ENCODE measurements at regions not wholly inside any gene's neighbourhood (a gene's known extent, or its start where the extent isn't known, plus 50 kb on each side); places are given as distances from the start of the nearest gene placed in this dataset.

DNA sequence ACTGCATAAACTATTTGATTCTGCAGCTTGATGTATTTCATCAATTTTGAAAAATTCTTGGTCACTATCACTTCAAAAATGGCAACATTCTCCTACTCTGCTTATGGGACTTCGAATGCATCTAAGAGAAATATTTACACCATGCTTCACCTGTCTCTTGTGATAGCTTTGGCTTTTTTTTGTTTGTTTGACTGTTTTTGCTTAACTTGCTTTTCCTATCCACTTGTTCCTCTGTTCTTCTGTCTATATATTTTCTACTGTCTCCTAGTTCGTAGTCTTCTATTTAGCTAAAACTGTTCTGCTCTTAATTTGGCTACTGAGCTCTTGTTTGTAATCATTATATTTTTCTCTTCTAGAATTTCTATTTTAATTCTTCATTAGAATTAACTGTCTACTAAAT, 94.4 kb downstream of the INHBA start:
- 100% methylated on average over 1 to 2 of the region's 2 CpGs for WGBS, 2 experiments
- Histone ChIP-seq H3K36me3 (ENCODE audit: control insufficient read depth, insufficient read depth, low read length) (no peaks in the 10 kb centered on the region), H3K9me3 (ENCODE audit: control insufficient read depth, low read length) (no peaks in the 10 kb centered on the region), H3K4me1 (ENCODE audit: control insufficient read depth, insufficient read depth, low read length) (no peaks in the 10 kb centered on the region), H3K4me3 (ENCODE audit: insufficient read depth, low read depth, low read length) (no peak overlapping the region), H3K27me3 (ENCODE audit: control insufficient read depth, insufficient read depth, low read length, poor library complexity, severe bottlenecking) (no peaks in the 10 kb centered on the region), H3K27ac (ENCODE audit: insufficient read depth, low read depth, low read length, poor library complexity, severe bottlenecking) (no peak overlapping the region)

DNA sequence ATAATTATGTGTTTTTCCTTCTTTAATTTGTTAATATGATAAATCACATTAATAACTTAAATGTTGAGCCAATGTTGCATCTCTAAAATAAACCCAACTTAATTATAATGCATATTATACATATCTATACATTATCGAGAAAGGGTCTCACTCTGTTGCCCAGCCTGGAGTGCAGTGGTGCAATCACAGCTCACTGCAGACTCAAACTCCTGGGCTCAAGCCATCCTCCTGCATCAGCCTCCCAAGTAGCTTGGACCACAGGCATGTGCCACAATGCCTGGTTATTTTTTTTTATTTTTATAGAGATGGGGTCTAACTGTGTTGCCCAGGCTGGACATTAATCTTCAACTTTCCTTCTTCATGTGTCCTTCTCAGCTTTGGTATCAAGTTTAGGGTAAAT, 98.9 kb downstream of the INHBA start:
- Histone ChIP-seq H3K4me3 (ENCODE audit: insufficient read depth, low read depth, low read length) (no peak overlapping the region), H3K9me3 (ENCODE audit: control insufficient read depth, low read length) (no peaks in the 10 kb centered on the region), H3K4me1 (ENCODE audit: control insufficient read depth, insufficient read depth, low read length) (no peaks in the 10 kb centered on the region), H3K36me3 (ENCODE audit: control insufficient read depth, insufficient read depth, low read length) (no peaks in the 10 kb centered on the region), H3K27me3 (ENCODE audit: control insufficient read depth, insufficient read depth, low read length, poor library complexity, severe bottlenecking) (no peaks in the 10 kb centered on the region), H3K27ac (ENCODE audit: insufficient read depth, low read depth, low read length, poor library complexity, severe bottlenecking) (no peak overlapping the region)
- 94 to 96% methylated on average over 1 of the region's 1 CpG for WGBS, 2 experiments

DNA sequence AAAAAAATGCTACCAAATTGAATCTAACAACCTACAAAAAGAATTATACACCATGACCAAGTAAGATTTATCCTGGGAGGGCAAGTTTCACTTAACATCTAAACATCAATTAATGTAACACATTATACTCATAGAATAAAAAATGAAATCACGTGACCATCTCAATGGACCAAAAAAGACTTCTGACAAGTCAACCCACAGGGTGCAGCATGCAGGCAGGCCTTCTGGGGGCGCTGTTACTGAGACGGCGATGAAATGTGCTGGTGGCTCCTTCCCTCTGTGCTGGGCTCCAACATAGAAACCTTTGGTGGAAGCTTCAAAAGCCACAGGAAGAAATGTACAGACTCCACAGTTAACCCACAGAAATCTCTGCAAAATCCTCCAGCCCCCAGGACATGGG, 103.1 kb downstream of the INHBA start:
- no peaks in the 10 kb centered on the region for H3K27me3 ChIP-seq (ENCODE audit: control insufficient read depth, insufficient read depth, low read length, poor library complexity, severe bottlenecking)
- no peaks in the 10 kb centered on the region for H3K36me3 ChIP-seq (ENCODE audit: control insufficient read depth, insufficient read depth, low read length)
- H3K27ac ChIP-seq (ENCODE audit: insufficient read depth, low read depth, low read length, poor library complexity, severe bottlenecking), result no peak overlapping the region
- no peaks in the 10 kb centered on the region for H3K9me3 ChIP-seq (ENCODE audit: control insufficient read depth, low read length)
- H3K4me1 ChIP-seq (ENCODE audit: control insufficient read depth, insufficient read depth, low read length), result no peaks in the 10 kb centered on the region
- no peak overlapping the region for H3K4me3 ChIP-seq (ENCODE audit: insufficient read depth, low read depth, low read length)
- 67 to 74% methylated on average over 4 of the region's 4 CpGs for WGBS, 2 experiments

DNA sequence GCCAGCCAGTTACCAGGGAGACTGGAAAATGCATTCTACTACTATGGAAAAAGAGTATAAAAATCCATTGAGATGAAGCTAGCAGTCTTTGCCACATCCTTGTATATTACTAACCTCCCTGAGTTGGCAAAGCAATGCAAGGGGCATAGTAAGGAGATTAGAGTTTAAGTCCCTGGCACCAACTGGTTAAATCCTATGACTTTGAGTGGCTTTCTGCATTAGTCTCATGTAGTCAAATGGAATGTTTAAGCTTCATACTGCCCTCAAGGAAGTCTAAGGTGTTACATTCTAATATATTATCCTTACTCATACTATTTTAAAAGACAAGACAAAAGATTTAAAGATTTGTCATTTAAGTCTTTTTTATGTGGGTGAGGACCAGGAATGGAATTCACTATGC, 110.1 kb downstream of the INHBA start:
- no peaks in the 10 kb centered on the region for H3K9me3 ChIP-seq (ENCODE audit: control insufficient read depth, low read length)
- H3K4me1 ChIP-seq (ENCODE audit: control insufficient read depth, insufficient read depth, low read length), result no peaks in the 10 kb centered on the region
- no peak overlapping the region for H3K27ac ChIP-seq (ENCODE audit: insufficient read depth, low read depth, low read length, poor library complexity, severe bottlenecking)
- H3K4me3 ChIP-seq (ENCODE audit: insufficient read depth, low read depth, low read length), result no peak overlapping the region
- no peaks in the 10 kb centered on the region for H3K36me3 ChIP-seq (ENCODE audit: control insufficient read depth, insufficient read depth, low read length)
- H3K27me3 ChIP-seq (ENCODE audit: control insufficient read depth, insufficient read depth, low read length, poor library complexity, severe bottlenecking), result no peaks in the 10 kb centered on the region

DNA sequence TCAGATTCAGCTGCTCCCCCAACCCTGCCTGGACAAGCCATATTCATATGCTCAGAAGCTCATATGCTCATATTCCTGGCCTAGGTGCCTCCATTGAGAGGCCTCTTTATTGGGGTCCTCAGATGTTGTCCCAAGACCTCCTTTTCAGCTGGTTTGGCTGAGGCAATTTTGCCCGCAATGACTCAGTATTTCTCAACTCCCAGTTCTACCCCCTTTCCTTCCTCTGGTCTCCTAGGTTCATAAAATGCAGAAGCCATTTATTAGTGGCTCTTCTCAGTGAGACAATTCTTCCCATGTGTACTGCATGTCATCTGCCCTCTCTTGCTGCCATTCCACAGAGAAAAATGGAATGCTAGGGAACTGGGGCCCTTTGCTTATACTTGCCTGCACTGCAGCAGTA, 110.7 kb downstream of the INHBA start:
- H3K36me3 ChIP-seq (ENCODE audit: control insufficient read depth, insufficient read depth, low read length), result no peaks in the 10 kb centered on the region
- WGBS, 2 experiments, result 92 to 100% methylated on average over 1 of the region's 1 CpG
- H3K27me3 ChIP-seq (ENCODE audit: control insufficient read depth, insufficient read depth, low read length, poor library complexity, severe bottlenecking), result no peaks in the 10 kb centered on the region
- no peaks in the 10 kb centered on the region for H3K4me1 ChIP-seq (ENCODE audit: control insufficient read depth, insufficient read depth, low read length)
- no peak overlapping the region for H3K27ac ChIP-seq (ENCODE audit: insufficient read depth, low read depth, low read length, poor library complexity, severe bottlenecking)
- H3K9me3 ChIP-seq (ENCODE audit: control insufficient read depth, low read length), result no peaks in the 10 kb centered on the region
- no peak overlapping the region for H3K4me3 ChIP-seq (ENCODE audit: insufficient read depth, low read depth, low read length)

DNA sequence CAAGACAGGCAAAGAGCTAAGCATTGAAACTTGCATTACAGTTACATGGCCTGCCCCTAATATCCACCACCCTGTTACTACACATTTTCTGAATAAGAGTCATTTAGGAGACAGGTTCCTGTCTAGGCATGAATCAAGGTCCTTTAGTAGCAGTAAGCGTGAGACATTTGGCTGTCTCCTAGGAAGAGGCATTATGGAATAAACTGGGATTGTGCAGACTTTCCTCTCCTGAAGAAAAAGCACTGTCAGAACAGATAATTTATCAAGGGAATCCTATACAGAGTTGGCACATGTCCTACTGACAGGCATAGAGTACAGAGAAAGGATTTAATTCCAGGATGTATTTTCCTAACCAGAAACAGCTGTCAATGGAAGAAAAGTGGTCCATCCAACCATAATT, 111.9 kb downstream of the INHBA start:
- no peaks in the 10 kb centered on the region for H3K27me3 ChIP-seq (ENCODE audit: control insufficient read depth, insufficient read depth, low read length, poor library complexity, severe bottlenecking)
- H3K4me3 ChIP-seq (ENCODE audit: insufficient read depth, low read depth, low read length), result no peak overlapping the region
- 93 to 100% methylated on average over 1 of the region's 1 CpG for WGBS, 2 experiments
- no peak overlapping the region for H3K27ac ChIP-seq (ENCODE audit: insufficient read depth, low read depth, low read length, poor library complexity, severe bottlenecking)
- no peaks in the 10 kb centered on the region for H3K9me3 ChIP-seq (ENCODE audit: control insufficient read depth, low read length)
- no peaks in the 10 kb centered on the region for H3K4me1 ChIP-seq (ENCODE audit: control insufficient read depth, insufficient read depth, low read length)
- H3K36me3 ChIP-seq (ENCODE audit: control insufficient read depth, insufficient read depth, low read length), result no peaks in the 10 kb centered on the region

DNA sequence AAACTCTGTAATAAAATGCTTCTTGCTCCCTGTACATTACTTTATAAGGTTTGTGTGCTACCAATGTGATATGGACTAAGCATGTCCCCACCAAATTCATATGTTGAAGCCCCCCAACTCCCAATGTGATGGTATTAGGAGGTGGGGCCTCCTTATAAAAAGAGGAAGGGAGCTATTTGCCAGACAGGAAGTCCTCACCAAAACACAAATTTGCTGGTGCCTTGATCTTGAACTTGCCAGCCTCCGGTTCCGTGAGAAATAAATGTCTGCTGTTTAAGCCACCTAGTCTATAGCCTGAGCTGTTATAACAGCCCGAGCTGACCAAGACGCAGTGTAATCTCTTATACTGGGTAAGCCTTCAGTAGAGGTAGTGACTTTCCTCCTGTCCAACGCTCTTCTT, 114.5 kb downstream of the INHBA start:
- Histone ChIP-seq H3K27ac (ENCODE audit: insufficient read depth, low read depth, low read length, poor library complexity, severe bottlenecking) (no peak overlapping the region), H3K27me3 (ENCODE audit: control insufficient read depth, insufficient read depth, low read length, poor library complexity, severe bottlenecking) (no peaks in the 10 kb centered on the region), H3K36me3 (ENCODE audit: control insufficient read depth, insufficient read depth, low read length) (no peaks in the 10 kb centered on the region), H3K9me3 (ENCODE audit: control insufficient read depth, low read length) (no peaks in the 10 kb centered on the region), H3K4me1 (ENCODE audit: control insufficient read depth, insufficient read depth, low read length) (no peaks in the 10 kb centered on the region), H3K4me3 (ENCODE audit: insufficient read depth, low read depth, low read length) (no peak overlapping the region)
- WGBS, 2 experiments, result 97% methylated on average over 4 to 5 of the region's 5 CpGs

DNA sequence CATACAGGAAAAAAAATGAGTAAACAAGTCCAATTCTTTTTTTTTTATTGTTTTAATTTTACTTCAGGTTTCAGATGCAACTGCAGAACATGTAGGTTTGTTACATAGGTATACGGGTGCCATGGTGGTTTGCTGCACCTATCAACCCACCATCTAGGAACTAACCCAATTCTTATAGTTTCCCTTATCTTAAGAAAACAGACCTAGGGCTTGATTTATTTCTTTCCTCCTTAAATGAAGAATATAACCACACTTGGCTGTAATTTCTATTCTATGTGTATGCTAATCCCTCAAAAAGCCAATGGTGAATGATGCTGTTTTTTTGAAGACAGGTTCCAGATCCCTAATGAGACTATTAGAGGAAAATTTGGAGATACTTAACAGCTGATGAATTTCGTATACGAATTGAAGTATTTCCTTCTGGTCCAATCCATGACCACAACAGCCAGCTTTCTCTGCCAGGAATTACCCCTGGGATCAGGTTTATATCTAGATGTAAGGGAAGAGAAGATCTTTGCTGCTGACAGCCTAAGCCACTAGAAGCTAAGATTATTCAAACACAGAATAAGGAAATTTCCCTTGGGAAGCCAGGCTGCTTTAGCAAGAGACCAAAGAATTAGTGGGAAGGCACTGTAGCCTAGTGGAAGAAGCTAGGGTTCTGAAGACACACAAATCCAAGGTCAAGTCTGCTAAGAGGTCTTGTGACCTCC, 115.8 kb downstream of the INHBA start:
- Histone ChIP-seq H3K27ac (ENCODE audit: insufficient read depth, low read depth, low read length, poor library complexity, severe bottlenecking) (no peak overlapping the region), H3K27me3 (ENCODE audit: control insufficient read depth, insufficient read depth, low read length, poor library complexity, severe bottlenecking) (no peaks in the 10 kb centered on the region), H3K4me1 (ENCODE audit: control insufficient read depth, insufficient read depth, low read length) (no peaks in the 10 kb centered on the region), H3K9me3 (ENCODE audit: control insufficient read depth, low read length) (no peaks in the 10 kb centered on the region), H3K4me3 (ENCODE audit: insufficient read depth, low read depth, low read length) (no peak overlapping the region), H3K36me3 (ENCODE audit: control insufficient read depth, insufficient read depth, low read length) (no peaks in the 10 kb centered on the region)
- WGBS, 2 experiments, result 99 to 100% methylated on average over 1 to 3 of the region's 3 CpGs

DNA sequence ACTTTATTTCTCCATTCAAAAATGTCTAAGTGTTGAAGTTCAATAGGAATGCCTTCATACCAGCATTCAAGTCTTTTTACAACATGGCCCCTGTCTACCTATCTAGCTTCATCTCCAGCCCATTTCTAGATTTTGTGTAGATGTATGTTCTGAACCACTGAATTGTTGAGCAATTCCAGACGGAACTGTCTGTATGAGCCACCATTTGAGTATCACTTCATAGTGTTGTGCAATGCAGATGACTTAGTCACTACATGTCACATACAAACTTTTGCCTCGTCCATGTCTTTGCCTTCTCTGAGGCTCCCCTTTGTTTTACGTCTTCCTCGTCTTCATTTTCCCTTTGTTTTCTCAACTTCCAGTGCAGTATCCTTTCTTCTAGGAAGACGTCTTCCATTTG, 118.1 kb downstream of the INHBA start:
- Histone ChIP-seq H3K9me3 (ENCODE audit: control insufficient read depth, low read length) (no peaks in the 10 kb centered on the region), H3K27me3 (ENCODE audit: control insufficient read depth, insufficient read depth, low read length, poor library complexity, severe bottlenecking) (no peaks in the 10 kb centered on the region), H3K4me3 (ENCODE audit: insufficient read depth, low read depth, low read length) (no peak overlapping the region), H3K36me3 (ENCODE audit: control insufficient read depth, insufficient read depth, low read length) (no peaks in the 10 kb centered on the region), H3K4me1 (ENCODE audit: control insufficient read depth, insufficient read depth, low read length) (no peaks in the 10 kb centered on the region), H3K27ac (ENCODE audit: insufficient read depth, low read depth, low read length, poor library complexity, severe bottlenecking) (no peak overlapping the region)
- WGBS, 2 experiments, result 90% methylated on average over 5 of the region's 5 CpGs

DNA sequence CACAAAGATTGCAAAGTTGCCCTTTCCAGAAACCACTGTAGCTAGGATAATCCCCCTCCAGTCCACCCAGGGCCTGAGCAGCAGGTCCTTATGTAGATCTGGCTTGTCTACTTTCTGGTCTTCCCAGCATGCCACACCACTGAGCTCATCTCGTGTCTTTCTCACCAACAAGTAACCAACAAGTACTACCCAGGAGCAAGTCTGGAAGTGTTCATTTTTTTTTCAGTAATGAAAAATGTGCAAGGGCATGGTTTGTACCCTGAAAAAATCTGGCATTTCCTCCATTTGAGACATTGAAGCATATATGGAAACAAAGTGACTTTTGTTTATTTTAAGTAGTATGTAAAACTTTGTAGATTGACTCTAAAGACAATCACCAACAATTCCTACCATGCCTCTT, 120.8 kb downstream of the INHBA start:
- H3K27ac ChIP-seq (ENCODE audit: insufficient read depth, low read depth, low read length, poor library complexity, severe bottlenecking), result no peak overlapping the region
- WGBS, 2 experiments, result 100% methylated on average over 1 of the region's 1 CpG

DNA sequence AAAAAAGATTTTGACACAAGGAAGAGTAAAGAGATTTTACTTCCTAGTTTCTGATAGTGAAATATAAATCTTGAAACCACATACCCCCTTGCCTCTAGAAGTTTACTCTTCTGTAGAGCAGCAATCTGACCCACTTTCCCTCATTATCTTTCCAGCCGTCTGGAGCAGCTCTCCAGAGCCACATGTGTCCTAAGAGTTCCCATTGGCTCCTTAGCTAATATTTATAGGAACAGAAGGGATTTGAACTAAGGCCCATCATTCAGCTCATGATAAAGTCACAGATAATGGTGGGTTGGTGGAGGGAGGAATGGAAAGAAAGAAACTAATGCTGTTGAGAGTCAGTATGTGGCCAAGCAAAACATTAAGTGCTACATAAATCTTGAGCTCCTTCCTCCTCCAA, 121.8 kb downstream of the INHBA start:
- Histone ChIP-seq H3K36me3 (ENCODE audit: control insufficient read depth, insufficient read depth, low read length) (no peaks in the 10 kb centered on the region), H3K9me3 (ENCODE audit: control insufficient read depth, low read length) (no peaks in the 10 kb centered on the region), H3K4me1 (ENCODE audit: control insufficient read depth, insufficient read depth, low read length) (no peaks in the 10 kb centered on the region), H3K27me3 (ENCODE audit: control insufficient read depth, insufficient read depth, low read length, poor library complexity, severe bottlenecking) (no peaks in the 10 kb centered on the region), H3K27ac (ENCODE audit: insufficient read depth, low read depth, low read length, poor library complexity, severe bottlenecking) (no peak overlapping the region), H3K4me3 (ENCODE audit: insufficient read depth, low read depth, low read length) (no peak overlapping the region)
- WGBS, 2 experiments, result 89 to 100% methylated on average over 1 of the region's 1 CpG

More for the DNA sequence above, 120.8 kb downstream of the INHBA start:
- Histone ChIP-seq H3K4me1 (ENCODE audit: control insufficient read depth, insufficient read depth, low read length) (no peaks in the 10 kb centered on the region), H3K27me3 (ENCODE audit: control insufficient read depth, insufficient read depth, low read length, poor library complexity, severe bottlenecking) (no peaks in the 10 kb centered on the region), H3K4me3 (ENCODE audit: insufficient read depth, low read depth, low read length) (no peak overlapping the region), H3K9me3 (ENCODE audit: control insufficient read depth, low read length) (no peaks in the 10 kb centered on the region), H3K36me3 (ENCODE audit: control insufficient read depth, insufficient read depth, low read length) (no peaks in the 10 kb centered on the region)
